GM18858 (cell line): ENCODE measurements at regions not wholly inside any gene's neighbourhood (a gene's known extent, or its start where the extent isn't known, plus 50 kb on each side); places are given as distances from the start of the nearest gene placed in this dataset.

Experiments used
- ATAC-seq: cut with Tn5 transposase; IDR thresholded peaks from one replicate; pipeline ENCODE4 v1.9.1; 2021; ENCODE audit not compliant: unreplicated experiment

GRCh38 chr14:98949051-98949450, 322.9 kb downstream of the BCL11B start:
- ATAC-seq: no peak

- ATAC-seq: no peak
These were observed 322.4 kb downstream of the BCL11B start for GRCh38 chr14:98949481-98950135.

GRCh38 chr14:98950353-98950895, 321.6 kb downstream of the BCL11B start:
- no peak for ATAC-seq

GRCh38 chr14:98951031-98951430, 321.0 kb downstream of the BCL11B start:
- ATAC-seq: no peak

GRCh38 chr14:98951521-98952152, 320.4 kb downstream of the BCL11B start:
- ATAC-seq: no peak

- ATAC-seq: no peak
These were observed 319.2 kb downstream of the BCL11B start for GRCh38 chr14:98952593-98953350.

- no peak for ATAC-seq
These were observed 318.2 kb downstream of the BCL11B start for GRCh38 chr14:98953551-98954348.

- ATAC-seq: no peak
These were observed 317.5 kb downstream of the BCL11B start for GRCh38 chr14:98954349-98955000.

- no peak for ATAC-seq
These were observed 316.8 kb downstream of the BCL11B start for GRCh38 chr14:98955036-98955740.

GRCh38 chr14:98955741-98956070, 316.3 kb downstream of the BCL11B start:
- no peak for ATAC-seq

GRCh38 chr14:98956181-98956580, 315.8 kb downstream of the BCL11B start:
- no peak for ATAC-seq

- no peak for ATAC-seq
These were observed 315.3 kb downstream of the BCL11B start for GRCh38 chr14:98956661-98957060.

- ATAC-seq: no peak
These were observed 314.6 kb downstream of the BCL11B start for GRCh38 chr14:98957211-98958047.

GRCh38 chr14:98958048-98958631, 313.9 kb downstream of the BCL11B start:
- no peak for ATAC-seq

GRCh38 chr14:98958632-98959031, 313.4 kb downstream of the BCL11B start:
- no peak for ATAC-seq

- no peak for ATAC-seq
These were observed 312.6 kb downstream of the BCL11B start for GRCh38 chr14:98959410-98959809.

GRCh38 chr14:98959958-98960616, 311.9 kb downstream of the BCL11B start:
- ATAC-seq: no peak

GRCh38 chr14:98960617-98961013, 311.4 kb downstream of the BCL11B start:
- ATAC-seq: no peak
